ENCODE measurements at regions not wholly inside any gene's neighbourhood (a gene's known extent, or its start where the extent isn't known, plus 50 kb on each side); places are given as distances from the start of the nearest gene placed in this dataset.

- Mint-ChIP-seq H3K36me3 (peaks cover 25% of the 10 kb centered on the region), H3K4me3 (no peak overlapping the region), H3K9me3 (peaks cover 25% of the 10 kb centered on the region), H3K27me3 (ENCODE audit: low read depth) (no peaks in the 10 kb centered on the region), H3K27ac (no peak overlapping the region), H3K4me1 (peaks cover 2% of the 10 kb centered on the region)
- TF ChIP-seq CTCF (IDR thresholded peaks at IDR 0.05; ENCODE audit: unreplicated experiment): no peak
- DNase-seq (ENCODE audit: low spot score in 2 of 2, unreplicated experiment in 2 of 2): no peak
Measured at GRCh38 chr2:144261336-144261735, 258.6 kb downstream of the ZEB2 start.

DNA sequence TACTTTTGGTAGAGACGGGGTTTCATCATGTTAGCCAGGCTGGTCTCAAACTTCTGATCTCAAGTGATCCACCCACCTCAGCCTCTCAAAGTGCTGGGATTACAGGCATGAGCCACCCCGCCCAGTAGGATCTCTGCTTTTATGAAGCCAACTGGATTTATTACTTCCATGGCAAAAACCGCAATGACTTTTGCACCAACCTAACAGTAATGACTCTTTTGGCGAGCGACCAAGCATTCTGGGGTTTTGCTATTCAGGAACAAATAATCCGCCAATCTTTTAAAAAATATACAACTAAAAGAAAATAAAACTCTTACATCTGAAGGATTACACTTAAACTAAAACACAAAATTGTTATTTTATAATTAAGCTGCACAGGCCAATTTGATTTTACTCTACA lies 260.6 kb downstream of the ZEB2 start:
- no peak for TF ChIP-seq CTCF (IDR thresholded peaks at IDR 0.05; ENCODE audit: unreplicated experiment)
- Mint-ChIP-seq H3K27ac (no peak overlapping the region), H3K4me3 (no peak overlapping the region), H3K27me3 (ENCODE audit: low read depth) (no peaks in the 10 kb centered on the region), H3K4me1 (peaks cover 2% of the 10 kb centered on the region), H3K36me3 (peaks cover 39% of the 10 kb centered on the region), H3K9me3 (peaks cover 40% of the 10 kb centered on the region)
- no peak for DNase-seq (ENCODE audit: low spot score in 2 of 2, unreplicated experiment in 2 of 2)

GRCh38 chr2:144258154-144258553 lies 261.8 kb downstream of the ZEB2 start:
- DNase-seq (ENCODE audit: low spot score in 2 of 2, unreplicated experiment in 2 of 2): no peak
- Mint-ChIP-seq H3K27me3 (ENCODE audit: low read depth) (no peaks in the 10 kb centered on the region), H3K4me3 (no peak overlapping the region), H3K27ac (no peak overlapping the region), H3K9me3 (peaks cover 45% of the 10 kb centered on the region), H3K4me1 (no peaks in the 10 kb centered on the region), H3K36me3 (peaks cover 44% of the 10 kb centered on the region)
- no peak for TF ChIP-seq CTCF (IDR thresholded peaks at IDR 0.05; ENCODE audit: unreplicated experiment)

DNA sequence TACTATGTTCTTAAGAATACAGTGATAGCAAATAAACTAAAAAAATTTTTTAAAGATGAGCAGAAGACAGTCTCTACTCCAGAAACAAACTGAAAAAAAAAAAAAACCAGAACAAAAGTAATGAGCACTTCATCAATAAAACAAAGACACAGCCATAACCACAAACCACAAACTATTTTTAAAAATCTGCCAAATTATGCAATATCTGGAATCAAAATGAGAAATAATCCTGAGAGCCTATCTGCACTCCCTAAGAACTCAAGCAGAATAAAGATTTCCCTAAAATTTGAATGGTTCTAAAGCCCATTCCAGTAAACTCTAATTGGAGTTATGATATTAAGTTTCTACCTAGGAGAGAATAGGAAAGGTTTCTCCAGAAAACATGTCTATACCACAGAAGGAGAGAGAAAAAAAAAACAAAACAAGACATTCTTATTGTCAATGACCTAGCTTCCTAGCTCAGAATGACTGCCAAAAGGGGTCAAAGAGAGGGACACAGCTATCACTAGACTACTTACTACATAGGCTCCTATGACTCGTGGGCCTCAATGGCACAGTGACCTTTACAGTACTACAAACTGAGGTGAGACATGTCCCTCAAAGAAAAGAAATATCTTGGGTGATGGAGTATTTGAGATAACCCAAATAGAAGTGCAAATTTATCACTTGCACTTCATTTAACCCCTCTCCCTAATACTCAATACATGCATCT lies 262.8 kb downstream of the ZEB2 start:
- no peak overlapping the region for H3K27ac Mint-ChIP-seq
- peaks cover 54% of the 10 kb centered on the region for H3K9me3 Mint-ChIP-seq
- H3K36me3 Mint-ChIP-seq: peaks cover 53% of the 10 kb centered on the region
- no peak for TF ChIP-seq CTCF (IDR thresholded peaks at IDR 0.05; ENCODE audit: unreplicated experiment)
- DNase-seq (ENCODE audit: low spot score in 2 of 2, unreplicated experiment in 2 of 2): no peak
- no peak overlapping the region for H3K4me3 Mint-ChIP-seq
- no peaks in the 10 kb centered on the region for H3K27me3 Mint-ChIP-seq (ENCODE audit: low read depth)
- H3K4me1 Mint-ChIP-seq: no peaks in the 10 kb centered on the region

DNA sequence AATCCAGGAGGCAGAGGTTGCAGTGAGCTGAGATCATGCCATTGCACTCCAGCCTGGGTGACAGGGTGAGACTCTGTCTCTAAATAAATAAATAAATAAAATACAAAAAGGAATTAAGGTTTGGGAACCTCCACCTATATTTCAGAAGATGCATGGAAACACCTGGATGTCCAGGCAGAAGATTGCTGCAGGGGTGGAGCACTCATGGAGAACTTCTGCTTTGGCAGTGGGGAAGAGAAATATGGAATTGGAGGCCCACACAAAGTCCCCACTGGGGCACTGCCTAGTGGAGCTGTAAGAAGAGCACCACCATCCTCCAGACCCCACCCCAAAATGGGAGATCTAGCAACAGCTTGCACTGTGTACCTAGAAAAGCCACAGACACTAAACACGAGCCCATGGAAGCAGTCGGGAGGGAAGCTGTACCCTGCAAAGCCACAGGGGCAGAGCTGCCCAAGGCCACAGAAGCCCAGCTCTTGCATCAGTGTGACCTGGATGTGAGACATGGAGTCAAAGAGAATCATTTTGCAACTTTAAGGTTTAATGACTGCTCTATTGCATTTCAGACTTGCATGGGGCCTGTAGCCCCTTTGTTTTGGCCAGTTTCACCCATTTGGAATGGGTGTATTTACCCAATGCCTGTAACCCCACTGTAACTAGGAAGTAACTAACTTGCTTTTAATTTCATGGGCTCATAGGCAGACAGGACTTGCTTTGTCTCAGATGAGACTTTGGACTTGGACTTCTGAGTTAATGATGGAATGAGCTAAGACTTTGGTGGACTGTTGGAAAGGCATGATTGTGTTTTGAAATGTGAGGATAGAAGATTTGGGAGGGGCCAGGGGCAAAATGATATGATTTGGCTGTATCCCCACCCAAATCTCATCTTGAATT lies 265.3 kb downstream of the ZEB2 start:
- Mint-ChIP-seq H3K4me3 (no peak overlapping the region), H3K27me3 (ENCODE audit: low read depth) (no peaks in the 10 kb centered on the region), H3K36me3 (peaks cover 60% of the 10 kb centered on the region), H3K27ac (no peak overlapping the region), H3K9me3 (peaks cover 60% of the 10 kb centered on the region), H3K4me1 (no peaks in the 10 kb centered on the region)
- DNase-seq (ENCODE audit: low spot score in 2 of 2, unreplicated experiment in 2 of 2): no peak
- no peak for TF ChIP-seq CTCF (IDR thresholded peaks at IDR 0.05; ENCODE audit: unreplicated experiment)
